ENCODE measurements at regions not wholly inside any gene's neighbourhood (a gene's known extent, or its start where the extent isn't known, plus 50 kb on each side); places are given as distances from the start of the nearest gene placed in this dataset.

GRCh38 chr20:33917831-33918525, 75.7 kb upstream of the RALY start:
- no peak for TF ChIP-seq CTCF (IDR thresholded peaks at IDR 0.05; ENCODE audit: low read depth, low read length, missing input control)
- TF ChIP-seq GABPA (IDR thresholded peaks at IDR 0.05 in 1 of 2, conservative IDR thresholded peaks at IDR 0.05 in 1 of 2) = no peak
- TF ChIP-seq YY1 (IDR thresholded peaks at IDR 0.05) = no peak
- no peak for TF ChIP-seq REST (IDR thresholded peaks at IDR 0.05)
- no peak for TF ChIP-seq MAX (IDR thresholded peaks at IDR 0.05)
- TF ChIP-seq SP1 (IDR thresholded peaks at IDR 0.05) = no peak
- TF ChIP-seq RXRA (IDR thresholded peaks at IDR 0.05) = no peak
- TF ChIP-seq RAD21 (IDR thresholded peaks at IDR 0.05) = no peak
- no peak for TF ChIP-seq JUND (IDR thresholded peaks at IDR 0.05)

Data from liver (tissue), 3 donors.